MM.1S (cell line): ENCODE measurements at regions not wholly inside any gene's neighbourhood (a gene's known extent, or its start where the extent isn't known, plus 50 kb on each side); places are given as distances from the start of the nearest gene placed in this dataset.

ENCODE experiments used
- DNase-seq: peaks from one replicate; pipeline ENCODE4 v3.0.0-alpha.2; 2015
- H2AFZ ChIP-seq: fragments of 300-600 bp; sonication (generic); 2 replicates; pipeline ENCODE4 v1.6.0; 2016; ENCODE audit warnings: antibody characterized with exemption, low read length
- H3F3A ChIP-seq: fragments of 300-600 bp; sonication (generic); 2 replicates; pipeline ENCODE4 v1.6.1; 2016; ENCODE audit warnings: mild to moderate bottlenecking, antibody characterized with exemption, low read length, moderate library complexity, mixed read lengths; ENCODE audit not compliant: insufficient read depth
- H3K27ac ChIP-seq: fragments of 300-600 bp; sonication (generic); 2 replicates; pipeline ENCODE4 v1.5.1; 2016; ENCODE audit warnings: mild to moderate bottlenecking, low read length
- H3K27me3 ChIP-seq: fragments of 300-600 bp; sonication (generic); replicated peaks from 2 replicates; pipeline ENCODE4 v1.6.0; 2016; ENCODE audit warnings: low read length; ENCODE audit not compliant: insufficient read depth
- H3K36me3 ChIP-seq: fragments of 300-600 bp; sonication (generic); replicated peaks from 2 replicates; pipeline ENCODE4 v1.6.1; 2016; ENCODE audit warnings: mild to moderate bottlenecking, low read length, mixed read lengths; ENCODE audit not compliant: insufficient read depth
- H3K4me1 ChIP-seq: fragments of 300-600 bp; sonication (generic); 2 replicates; pipeline ENCODE4 v1.6.1; 2016; ENCODE audit warnings: low read length, mixed read lengths
- H3K4me2 ChIP-seq: fragments of 300-600 bp; sonication (generic); 2 replicates; pipeline ENCODE4 v1.6.0; 2016; ENCODE audit warnings: low read depth, low read length
- H3K4me3 ChIP-seq: fragments of 300-600 bp; sonication (generic); 2 replicates; pipeline ENCODE4 v1.5.1; 2016; ENCODE audit warnings: low read length, mixed read lengths
- H3K79me2 ChIP-seq: fragments of 300-600 bp; sonication (generic); 2 replicates; pipeline ENCODE4 v1.6.1; 2016; ENCODE audit warnings: mixed run types, low read length, mixed read lengths
- H3K9ac ChIP-seq: fragments of 300-600 bp; sonication (generic); 2 replicates; pipeline ENCODE4 v1.6.1; 2016; ENCODE audit warnings: low read length, mixed read lengths
- H3K9me2 ChIP-seq: fragments of 300-600 bp; sonication (generic); replicated peaks from 2 replicates; pipeline ENCODE4 v1.6.1; 2016; ENCODE audit warnings: mild to moderate bottlenecking, low read length, mixed read lengths; ENCODE audit not compliant: insufficient read depth
- H3K9me3 ChIP-seq: fragments of 300-600 bp; sonication (generic); replicated peaks from 2 replicates; pipeline ENCODE4 v1.6.1; 2016; ENCODE audit warnings: mild to moderate bottlenecking, low read length, mixed read lengths; ENCODE audit not compliant: insufficient read depth
- H4K20me1 ChIP-seq: fragments of 300-600 bp; sonication (generic); 2 replicates; pipeline ENCODE4 v1.6.1; 2016; ENCODE audit warnings: mild to moderate bottlenecking, low read length, moderate library complexity, mixed read lengths; ENCODE audit not compliant: insufficient read depth
- EZH2 ChIP-seq: fragments of 300-600 bp; sonication (generic); optimal IDR thresholded peaks from 2 replicates; pipeline ENCODE3; 2017; ENCODE audit warnings: low read depth, mild to moderate bottlenecking, antibody characterized with exemption, low read length, mixed read lengths
- EZH2phosphoT487 ChIP-seq: fragments of 300-600 bp; sonication (generic); IDR thresholded peaks from 2 replicates; pipeline ENCODE4 v1.6.1; 2018; ENCODE audit warnings: antibody characterized with exemption, low read length
- TF ChIP-seq, protein P1 (sequence below): fragments of 300-600 bp; sonication (generic); IDR thresholded peaks from 2 replicates; pipeline ENCODE4 v1.5.1; 2016; ENCODE audit warnings: antibody characterized with exemption, low read length, mixed read lengths

GRCh38 chr20:40309731-40310130 lies 379.3 kb downstream of the MAFB start:
- no peak overlapping the region for H3K4me3 ChIP-seq
- H4K20me1 ChIP-seq, result no peaks in the 10 kb centered on the region
- no peak for DNase-seq
- H3K36me3 ChIP-seq, result no peaks in the 10 kb centered on the region
- no peak overlapping the region for H3K4me2 ChIP-seq
- no peak overlapping the region for H3K9ac ChIP-seq
- H2AFZ ChIP-seq, result no peak overlapping the region
- no peaks in the 10 kb centered on the region for H3K79me2 ChIP-seq
- TF ChIP-seq, protein P1, sequence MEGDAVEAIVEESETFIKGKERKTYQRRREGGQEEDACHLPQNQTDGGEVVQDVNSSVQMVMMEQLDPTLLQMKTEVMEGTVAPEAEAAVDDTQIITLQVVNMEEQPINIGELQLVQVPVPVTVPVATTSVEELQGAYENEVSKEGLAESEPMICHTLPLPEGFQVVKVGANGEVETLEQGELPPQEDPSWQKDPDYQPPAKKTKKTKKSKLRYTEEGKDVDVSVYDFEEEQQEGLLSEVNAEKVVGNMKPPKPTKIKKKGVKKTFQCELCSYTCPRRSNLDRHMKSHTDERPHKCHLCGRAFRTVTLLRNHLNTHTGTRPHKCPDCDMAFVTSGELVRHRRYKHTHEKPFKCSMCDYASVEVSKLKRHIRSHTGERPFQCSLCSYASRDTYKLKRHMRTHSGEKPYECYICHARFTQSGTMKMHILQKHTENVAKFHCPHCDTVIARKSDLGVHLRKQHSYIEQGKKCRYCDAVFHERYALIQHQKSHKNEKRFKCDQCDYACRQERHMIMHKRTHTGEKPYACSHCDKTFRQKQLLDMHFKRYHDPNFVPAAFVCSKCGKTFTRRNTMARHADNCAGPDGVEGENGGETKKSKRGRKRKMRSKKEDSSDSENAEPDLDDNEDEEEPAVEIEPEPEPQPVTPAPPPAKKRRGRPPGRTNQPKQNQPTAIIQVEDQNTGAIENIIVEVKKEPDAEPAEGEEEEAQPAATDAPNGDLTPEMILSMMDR, result no peak
- TF ChIP-seq EZH2phosphoT487 (no peak), EZH2 (no peak)
- no peaks in the 10 kb centered on the region for H3K9me2 ChIP-seq
- H3K27me3 ChIP-seq, result no peaks in the 10 kb centered on the region
- H3K9me3 ChIP-seq, result no peaks in the 10 kb centered on the region
- H3F3A ChIP-seq, result no peaks in the 10 kb centered on the region
- no peaks in the 10 kb centered on the region for H3K4me1 ChIP-seq
- no peak overlapping the region for H3K27ac ChIP-seq

DNA sequence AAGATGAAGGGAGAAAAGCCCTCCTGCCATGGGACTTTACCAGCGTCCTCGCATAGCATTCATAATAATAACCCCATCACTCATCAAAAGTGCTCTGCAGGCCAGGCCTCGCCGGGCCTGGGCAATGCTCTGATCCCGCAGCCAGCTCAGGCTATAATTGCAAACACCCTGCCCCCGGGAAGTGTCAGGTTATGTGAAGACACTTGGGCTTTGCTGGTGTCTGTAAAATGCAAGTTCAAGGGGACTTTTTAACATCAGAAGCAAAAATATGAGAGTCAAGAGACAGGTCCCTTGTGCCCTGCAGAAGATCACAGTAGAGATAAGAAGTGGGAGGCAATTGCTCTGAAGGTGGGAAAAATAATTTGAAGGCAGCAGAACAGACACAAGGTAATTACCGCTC lies 381.0 kb downstream of the MAFB start:
- no peak overlapping the region for H2AFZ ChIP-seq
- no peaks in the 10 kb centered on the region for H3K79me2 ChIP-seq
- TF ChIP-seq, protein P1, result no peak
- TF ChIP-seq EZH2 (no peak), EZH2phosphoT487 (no peak)
- H3K4me1 ChIP-seq, result no peaks in the 10 kb centered on the region
- H3K4me3 ChIP-seq, result no peak overlapping the region
- H3K36me3 ChIP-seq, result no peaks in the 10 kb centered on the region
- no peaks in the 10 kb centered on the region for H3K9me3 ChIP-seq
- no peak for DNase-seq
- H3K9ac ChIP-seq, result no peak overlapping the region
- no peaks in the 10 kb centered on the region for H4K20me1 ChIP-seq
- no peak overlapping the region for H3K4me2 ChIP-seq
- no peaks in the 10 kb centered on the region for H3K9me2 ChIP-seq
- no peak overlapping the region for H3K27ac ChIP-seq
- no peaks in the 10 kb centered on the region for H3F3A ChIP-seq
- H3K27me3 ChIP-seq, result no peaks in the 10 kb centered on the region

GRCh38 chr20:40307268-40307667 lies 381.8 kb downstream of the MAFB start:
- Histone ChIP-seq H3K36me3 (no peaks in the 10 kb centered on the region), H3K9me3 (no peaks in the 10 kb centered on the region), H3K4me1 (no peaks in the 10 kb centered on the region), H2AFZ (no peak overlapping the region), H3K79me2 (no peaks in the 10 kb centered on the region), H3K9ac (no peak overlapping the region), H3K4me3 (no peak overlapping the region), H3K9me2 (no peaks in the 10 kb centered on the region), H3K27me3 (no peaks in the 10 kb centered on the region), H3F3A (no peaks in the 10 kb centered on the region), H4K20me1 (no peaks in the 10 kb centered on the region), H3K27ac (no peak overlapping the region), H3K4me2 (no peak overlapping the region)
- TF ChIP-seq, protein P1, result no peak
- TF ChIP-seq EZH2, result no peak
- TF ChIP-seq EZH2phosphoT487, result no peak
- no peak for DNase-seq
